ENCODE measurements at regions not wholly inside any gene's neighbourhood (a gene's known extent, or its start where the extent isn't known, plus 50 kb on each side); places are given as distances from the start of the nearest gene placed in this dataset.
A peak's percentile ranks its signal among the peaks of the same experiment; 100 is the strongest.
"Not testable (repeated sequence)": the region's sequence is repeated elsewhere in the genome, so short reads cannot be mapped to it uniquely, and the experiment has no call there.

DNA sequence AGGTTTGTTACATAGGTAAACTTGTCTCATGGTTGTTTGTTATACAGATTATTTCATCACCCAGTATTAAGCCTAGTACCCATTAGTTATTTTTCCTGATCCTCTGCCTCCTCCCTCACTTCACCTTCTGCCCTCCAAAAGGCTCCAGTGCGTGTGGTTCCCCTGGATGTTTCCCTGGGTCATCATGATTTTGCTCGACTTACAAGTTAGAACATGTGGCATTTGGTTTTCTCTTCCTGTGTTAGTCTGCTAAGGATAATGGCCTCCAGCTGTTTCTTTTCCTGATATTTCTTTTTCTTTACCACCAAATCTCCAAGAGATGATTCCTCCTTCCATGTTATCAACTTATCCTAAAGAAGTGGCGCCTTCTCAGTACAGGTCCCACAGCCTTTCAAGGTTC is 543.1 kb upstream of the ADGRL3 start:
- no peaks in the 10 kb centered on the region for H3K27me3 ChIP-seq (ENCODE audit: control insufficient read depth in 3 of 3, insufficient read depth in 3 of 3, low read length in 3 of 3)
- WGBS, 3 donors, result 73 to 75% (median 74%) methylated on average over 3 of the region's 3 CpGs
- H3K27ac ChIP-seq (ENCODE audit: low read depth in 1 of 3, low read length in 2 of 3), result no peak overlapping the region
- H3K36me3 ChIP-seq (ENCODE audit: control insufficient read depth in 3 of 3, insufficient read depth in 2 of 3, low read depth in 1 of 3, low read length in 3 of 3), result no peaks in the 10 kb centered on the region
- no peaks in the 10 kb centered on the region for H3K4me1 ChIP-seq (ENCODE audit: control insufficient read depth in 3 of 3, insufficient read depth in 2 of 3, low read depth in 1 of 3, low read length in 2 of 3)
- H3K4me3 ChIP-seq (ENCODE audit: low read depth in 1 of 3, low read length in 3 of 3), result no peak overlapping the region
- no peak for FAIRE-seq
- no peaks in the 10 kb centered on the region for H3K9me3 ChIP-seq (ENCODE audit: control insufficient read depth in 2 of 2, insufficient read depth in 1 of 2, low read depth in 1 of 2, low read length in 1 of 2)
- no peak for DNase-seq

DNA sequence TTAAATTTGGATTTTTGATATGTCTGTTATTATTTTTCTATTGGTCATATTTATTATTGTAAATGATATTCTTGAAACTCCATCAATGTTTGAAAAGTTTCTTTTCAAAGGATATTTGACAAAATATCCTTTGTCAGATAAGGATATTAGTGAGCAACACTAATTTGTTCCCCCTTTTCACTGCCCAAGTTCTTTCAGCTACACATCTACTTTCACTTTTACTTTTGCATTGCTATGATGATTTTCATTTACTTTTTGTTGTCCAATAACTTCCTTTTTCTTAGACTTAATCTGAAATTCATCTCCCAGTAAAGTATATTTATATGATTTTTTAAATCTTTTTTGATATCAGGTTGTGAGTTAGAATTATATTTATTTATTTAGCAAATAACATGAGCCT is 542.3 kb upstream of the ADGRL3 start:
- Histone ChIP-seq H3K4me1 (ENCODE audit: control insufficient read depth in 3 of 3, insufficient read depth in 2 of 3, low read depth in 1 of 3, low read length in 2 of 3) (no peaks in the 10 kb centered on the region), H3K36me3 (ENCODE audit: control insufficient read depth in 3 of 3, insufficient read depth in 2 of 3, low read depth in 1 of 3, low read length in 3 of 3) (no peaks in the 10 kb centered on the region), H3K27ac (ENCODE audit: low read depth in 1 of 3, low read length in 2 of 3) (no peak overlapping the region), H3K27me3 (ENCODE audit: control insufficient read depth in 3 of 3, insufficient read depth in 3 of 3, low read length in 3 of 3) (no peaks in the 10 kb centered on the region), H3K4me3 (ENCODE audit: low read depth in 1 of 3, low read length in 3 of 3) (no peak overlapping the region), H3K9me3 (ENCODE audit: control insufficient read depth in 2 of 2, insufficient read depth in 1 of 2, low read depth in 1 of 2, low read length in 1 of 2) (no peaks in the 10 kb centered on the region)
- DNase-seq (no peak), FAIRE-seq (peak; percentile 62)

DNA sequence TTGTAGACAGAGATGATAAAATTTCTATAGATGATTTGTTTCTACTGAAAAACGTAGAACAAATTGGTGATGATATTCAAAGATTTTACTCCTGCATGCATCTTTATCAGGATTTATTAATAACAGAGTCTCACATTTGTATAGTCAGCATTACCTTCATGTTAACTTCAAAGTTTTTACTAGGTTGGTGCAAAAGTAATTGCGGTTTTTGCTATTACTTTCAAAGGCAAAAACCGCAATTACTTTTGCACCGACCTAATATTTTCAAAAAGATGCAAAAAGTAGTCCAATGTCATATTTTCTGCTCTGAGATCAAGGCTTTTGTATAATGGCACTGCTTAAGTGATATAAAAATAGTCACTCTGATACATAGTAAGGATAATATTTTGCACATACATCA is 536.4 kb upstream of the ADGRL3 start:
- no peak overlapping the region for H3K27ac ChIP-seq (ENCODE audit: low read depth in 1 of 3, low read length in 2 of 3)
- H3K27me3 ChIP-seq (ENCODE audit: control insufficient read depth in 3 of 3, insufficient read depth in 3 of 3, low read length in 3 of 3), result no peaks in the 10 kb centered on the region
- no peak overlapping the region for H3K4me3 ChIP-seq (ENCODE audit: low read depth in 1 of 3, low read length in 3 of 3)
- FAIRE-seq, result no peak
- 77 to 93% (median 90%) methylated on average over 4 of the region's 4 CpGs for WGBS, 3 donors
- no peaks in the 10 kb centered on the region for H3K36me3 ChIP-seq (ENCODE audit: control insufficient read depth in 3 of 3, insufficient read depth in 2 of 3, low read depth in 1 of 3, low read length in 3 of 3)
- H3K4me1 ChIP-seq (ENCODE audit: control insufficient read depth in 3 of 3, insufficient read depth in 2 of 3, low read depth in 1 of 3, low read length in 2 of 3), result no peaks in the 10 kb centered on the region
- no peak for DNase-seq
- H3K9me3 ChIP-seq (ENCODE audit: control insufficient read depth in 2 of 2, insufficient read depth in 1 of 2, low read depth in 1 of 2, low read length in 1 of 2), result no peaks in the 10 kb centered on the region

DNA sequence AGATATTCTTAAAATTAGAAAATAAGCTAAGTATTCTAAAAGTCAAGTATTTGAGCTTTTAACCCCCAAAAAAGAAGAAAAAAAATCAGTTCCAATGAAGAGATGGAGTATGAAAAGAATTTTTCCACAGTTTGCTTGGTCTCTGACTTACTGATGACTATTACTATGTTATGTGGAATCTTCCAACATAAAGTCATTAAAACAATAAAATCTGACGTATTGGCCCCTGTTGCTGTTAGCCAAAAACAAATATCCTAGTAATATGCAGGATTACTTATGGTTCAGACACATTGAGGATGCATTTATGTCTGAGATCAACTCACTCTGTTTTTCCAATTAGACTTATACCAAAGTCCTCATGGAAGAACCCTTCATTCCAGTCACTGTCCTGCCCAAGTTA is 517.2 kb upstream of the ADGRL3 start:
- WGBS, 3 donors, result 26 to 48% (median 33%) methylated on average over 1 of the region's 1 CpG
- H3K9me3 ChIP-seq (ENCODE audit: control insufficient read depth in 2 of 2, insufficient read depth in 1 of 2, low read depth in 1 of 2, low read length in 1 of 2), result no peaks in the 10 kb centered on the region
- DNase-seq (no peak), FAIRE-seq (no peak)
- H3K4me3 ChIP-seq (ENCODE audit: low read depth in 1 of 3, low read length in 3 of 3), result no peak overlapping the region
- H3K36me3 ChIP-seq (ENCODE audit: control insufficient read depth in 3 of 3, insufficient read depth in 2 of 3, low read depth in 1 of 3, low read length in 3 of 3), result no peaks in the 10 kb centered on the region
- H3K27me3 ChIP-seq (ENCODE audit: control insufficient read depth in 3 of 3, insufficient read depth in 3 of 3, low read length in 3 of 3), result no peaks in the 10 kb centered on the region
- no peaks in the 10 kb centered on the region for H3K4me1 ChIP-seq (ENCODE audit: control insufficient read depth in 3 of 3, insufficient read depth in 2 of 3, low read depth in 1 of 3, low read length in 2 of 3)
- H3K27ac ChIP-seq (ENCODE audit: low read depth in 1 of 3, low read length in 2 of 3), result no peak overlapping the region

DNA sequence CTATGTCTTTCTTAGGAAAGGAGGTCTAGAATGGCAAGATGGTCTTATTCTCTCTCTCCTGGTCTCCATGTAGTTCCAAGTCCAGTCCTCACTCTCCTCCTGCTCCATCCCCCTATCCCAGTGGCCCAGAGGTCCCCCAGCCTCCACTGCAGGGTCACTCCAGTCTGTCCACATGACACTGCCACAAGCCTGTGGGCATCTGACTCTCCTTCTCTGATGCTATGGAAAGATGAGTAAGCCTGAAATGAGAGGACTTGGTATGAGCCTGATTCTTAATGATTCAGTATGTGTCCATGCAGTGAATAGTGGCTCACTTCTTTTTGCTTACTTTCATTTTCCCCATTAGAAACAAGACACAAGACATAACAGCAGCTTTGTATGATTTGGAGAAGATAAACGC is 516.8 kb upstream of the ADGRL3 start:
- H3K27me3 ChIP-seq (ENCODE audit: control insufficient read depth in 3 of 3, insufficient read depth in 3 of 3, low read length in 3 of 3), result no peaks in the 10 kb centered on the region
- H3K4me1 ChIP-seq (ENCODE audit: control insufficient read depth in 3 of 3, insufficient read depth in 2 of 3, low read depth in 1 of 3, low read length in 2 of 3), result no peaks in the 10 kb centered on the region
- 64 to 91% (median 68%) methylated on average over 1 of the region's 1 CpG for WGBS, 3 donors
- H3K36me3 ChIP-seq (ENCODE audit: control insufficient read depth in 3 of 3, insufficient read depth in 2 of 3, low read depth in 1 of 3, low read length in 3 of 3), result no peaks in the 10 kb centered on the region
- H3K27ac ChIP-seq (ENCODE audit: low read depth in 1 of 3, low read length in 2 of 3), result peak overlapping the region in 1 of 3 donors; percentile 37
- H3K9me3 ChIP-seq (ENCODE audit: control insufficient read depth in 2 of 2, insufficient read depth in 1 of 2, low read depth in 1 of 2, low read length in 1 of 2), result no peaks in the 10 kb centered on the region
- DNase-seq (no peak), FAIRE-seq (no peak)
- no peak overlapping the region for H3K4me3 ChIP-seq (ENCODE audit: low read depth in 1 of 3, low read length in 3 of 3)

DNA sequence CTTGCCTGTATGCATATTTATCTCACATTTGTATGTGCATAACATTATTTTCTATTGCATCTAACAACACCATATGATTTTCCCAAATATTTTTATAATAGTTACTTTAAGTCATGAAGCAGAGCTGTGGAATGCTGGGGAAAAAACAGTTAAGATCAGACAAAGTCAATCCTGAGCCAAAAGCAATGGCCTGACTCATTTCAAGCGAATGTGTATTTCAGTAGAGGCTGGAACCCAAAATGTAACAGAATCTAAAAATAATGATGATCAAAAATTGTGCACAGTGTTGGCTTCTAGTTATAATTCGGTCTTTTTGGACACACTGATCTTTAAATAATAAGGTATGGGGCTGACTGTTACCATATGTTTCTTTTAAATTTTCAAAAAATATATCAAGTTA is 516.2 kb upstream of the ADGRL3 start:
- FAIRE-seq (no peak), DNase-seq (no peak)
- Histone ChIP-seq H3K4me1 (ENCODE audit: control insufficient read depth in 3 of 3, insufficient read depth in 2 of 3, low read depth in 1 of 3, low read length in 2 of 3) (no peaks in the 10 kb centered on the region), H3K9me3 (ENCODE audit: control insufficient read depth in 2 of 2, insufficient read depth in 1 of 2, low read depth in 1 of 2, low read length in 1 of 2) (no peaks in the 10 kb centered on the region), H3K4me3 (ENCODE audit: low read depth in 1 of 3, low read length in 3 of 3) (no peak overlapping the region), H3K27ac (ENCODE audit: low read depth in 1 of 3, low read length in 2 of 3) (no peak overlapping the region), H3K36me3 (ENCODE audit: control insufficient read depth in 3 of 3, insufficient read depth in 2 of 3, low read depth in 1 of 3, low read length in 3 of 3) (no peaks in the 10 kb centered on the region), H3K27me3 (ENCODE audit: control insufficient read depth in 3 of 3, insufficient read depth in 3 of 3, low read length in 3 of 3) (no peaks in the 10 kb centered on the region)
- WGBS, 3 donors, result 55 to 68% (median 63%) methylated on average over 2 of the region's 2 CpGs

DNA sequence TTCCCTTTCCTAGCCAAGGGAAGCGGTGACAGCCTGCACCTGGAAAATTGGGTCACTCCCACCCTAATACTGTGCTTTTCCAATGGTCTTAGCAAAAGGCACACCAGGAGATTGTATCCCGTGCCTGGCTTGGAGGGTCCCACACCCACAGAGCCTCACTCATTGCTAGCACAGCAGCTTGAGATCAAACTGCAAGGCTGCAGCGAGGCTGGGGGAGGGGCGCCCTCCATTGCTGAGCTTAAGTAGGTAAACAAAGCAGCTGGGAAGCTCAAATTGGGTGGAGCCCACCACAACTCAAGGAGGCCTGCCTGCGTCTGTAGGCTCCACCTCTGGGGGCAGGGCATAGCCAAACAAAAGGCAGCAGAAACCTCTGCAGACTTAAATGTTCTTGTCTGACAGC is 504.1 kb upstream of the ADGRL3 start:
- 82 to 87% (median 82%) methylated on average over 5 of the region's 5 CpGs for WGBS, 3 donors
- H3K27me3 ChIP-seq (ENCODE audit: control insufficient read depth in 3 of 3, insufficient read depth in 3 of 3, low read length in 3 of 3); H3K27ac ChIP-seq (ENCODE audit: low read depth in 1 of 3, low read length in 2 of 3); FAIRE-seq; H3K9me3 ChIP-seq (ENCODE audit: control insufficient read depth in 2 of 2, insufficient read depth in 1 of 2, low read depth in 1 of 2, low read length in 1 of 2); H3K4me3 ChIP-seq (ENCODE audit: low read depth in 1 of 3, low read length in 3 of 3); H3K36me3 ChIP-seq (ENCODE audit: control insufficient read depth in 3 of 3, insufficient read depth in 2 of 3, low read depth in 1 of 3, low read length in 3 of 3); H3K4me1 ChIP-seq (ENCODE audit: control insufficient read depth in 3 of 3, insufficient read depth in 2 of 3, low read depth in 1 of 3, low read length in 2 of 3); DNase-seq: not testable (repeated sequence)

DNA sequence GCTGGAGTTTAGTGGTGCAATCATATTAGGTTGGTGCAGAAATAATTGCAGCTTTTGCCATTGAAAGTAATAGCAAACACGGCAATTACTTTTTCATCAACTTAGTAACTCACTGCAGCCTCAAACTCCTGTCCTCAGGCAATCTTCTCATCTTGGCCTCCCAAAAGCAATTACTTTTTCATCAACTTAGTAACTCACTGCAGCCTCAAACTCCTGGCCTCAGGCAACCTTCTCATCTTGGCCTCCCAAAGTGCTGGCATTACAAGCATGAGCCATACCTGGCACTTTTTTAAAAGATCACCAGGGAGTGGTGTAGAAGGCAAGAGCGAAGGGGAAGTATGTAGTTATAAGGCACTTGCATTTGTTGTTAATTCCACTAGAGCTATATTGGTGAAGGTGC is 491.1 kb upstream of the ADGRL3 start:
- Histone ChIP-seq H3K27ac (ENCODE audit: low read depth in 1 of 3, low read length in 2 of 3) (no peak overlapping the region), H3K4me3 (ENCODE audit: low read depth in 1 of 3, low read length in 3 of 3) (no peak overlapping the region), H3K4me1 (ENCODE audit: control insufficient read depth in 3 of 3, insufficient read depth in 2 of 3, low read depth in 1 of 3, low read length in 2 of 3) (no peaks in the 10 kb centered on the region), H3K27me3 (ENCODE audit: control insufficient read depth in 3 of 3, insufficient read depth in 3 of 3, low read length in 3 of 3) (no peaks in the 10 kb centered on the region), H3K9me3 (ENCODE audit: control insufficient read depth in 2 of 2, insufficient read depth in 1 of 2, low read depth in 1 of 2, low read length in 1 of 2) (no peaks in the 10 kb centered on the region), H3K36me3 (ENCODE audit: control insufficient read depth in 3 of 3, insufficient read depth in 2 of 3, low read depth in 1 of 3, low read length in 3 of 3) (no peaks in the 10 kb centered on the region)
- no peak for FAIRE-seq
- WGBS, 3 donors, result 81 to 93% (median 82%) methylated on average over 2 of the region's 2 CpGs
- DNase-seq, result no peak

DNA sequence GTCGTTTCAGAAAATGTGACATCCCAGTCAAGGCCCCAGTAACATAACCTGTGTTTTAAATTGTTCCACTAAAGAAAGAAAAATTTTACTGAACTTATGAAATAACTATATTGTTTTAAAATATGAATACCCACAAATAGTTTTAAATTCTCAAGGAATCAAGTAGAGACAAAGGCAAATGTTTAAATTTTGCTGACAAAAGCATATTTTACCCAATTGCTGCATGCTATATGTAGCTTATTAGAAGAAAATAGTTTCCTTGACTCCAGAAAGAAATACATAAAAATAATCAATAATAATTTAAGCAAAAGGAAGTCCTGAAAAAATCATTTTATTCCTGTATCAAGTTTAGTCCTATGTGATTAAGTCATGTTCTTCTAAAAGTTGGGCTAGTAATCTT is 481.3 kb upstream of the ADGRL3 start:
- no peak for FAIRE-seq
- Histone ChIP-seq H3K9me3 (ENCODE audit: control insufficient read depth in 2 of 2, insufficient read depth in 1 of 2, low read depth in 1 of 2, low read length in 1 of 2) (no peaks in the 10 kb centered on the region), H3K4me1 (ENCODE audit: control insufficient read depth in 3 of 3, insufficient read depth in 2 of 3, low read depth in 1 of 3, low read length in 2 of 3) (no peaks in the 10 kb centered on the region), H3K4me3 (ENCODE audit: low read depth in 1 of 3, low read length in 3 of 3) (no peak overlapping the region), H3K27ac (ENCODE audit: low read depth in 1 of 3, low read length in 2 of 3) (no peak overlapping the region), H3K36me3 (ENCODE audit: control insufficient read depth in 3 of 3, insufficient read depth in 2 of 3, low read depth in 1 of 3, low read length in 3 of 3) (no peaks in the 10 kb centered on the region), H3K27me3 (ENCODE audit: control insufficient read depth in 3 of 3, insufficient read depth in 3 of 3, low read length in 3 of 3) (no peaks in the 10 kb centered on the region)
- 18 to 52% (median 18%) methylated on average over 1 of the region's 1 CpG for WGBS, 3 donors
- no peak for DNase-seq
